Calu3 (cell line): ENCODE measurements at regions not wholly inside any gene's neighbourhood (a gene's known extent, or its start where the extent isn't known, plus 50 kb on each side); places are given as distances from the start of the nearest gene placed in this dataset.

ENCODE experiments used
- BruUV-seq: library from RNA; stranded (reverse); fragments of 400-500 nt; replicated peaks from 2 replicates; lab custom pipeline; 2021; lab: Mats Ljungman, UMichigan
- CTCF ChIA-PET: fragments of 300-600 bp; sonication (Branson Sonifier 250); formaldehyde crosslinking; loops from one replicate; lab custom pipeline; 2022; ENCODE audit warnings: antibody characterized with exemption; lab: Charles Lee
- DNase-seq: peaks from one replicate; pipeline ENCODE4 v3.0.0; 2022
- H3K27ac Mint-ChIP-seq: one replicate; pipeline ENCODE4 v1.8.0; 2022; ENCODE audit warnings: mixed read lengths; ENCODE audit not compliant: unreplicated experiment
- H3K27me3 Mint-ChIP-seq: one replicate; pipeline ENCODE4 v1.8.0; 2022; ENCODE audit warnings: mixed read lengths; ENCODE audit not compliant: unreplicated experiment
- H3K36me3 Mint-ChIP-seq: one replicate; pipeline ENCODE4 v1.8.0; 2022; ENCODE audit warnings: mild to moderate bottlenecking, moderate library complexity, mixed read lengths; ENCODE audit not compliant: insufficient read depth, unreplicated experiment
- H3K4me1 Mint-ChIP-seq: one replicate; pipeline ENCODE4 v1.8.0; 2022; ENCODE audit warnings: mild to moderate bottlenecking, low read depth, mixed read lengths; ENCODE audit not compliant: unreplicated experiment
- H3K4me3 Mint-ChIP-seq: one replicate; pipeline ENCODE4 v1.8.0; 2022; ENCODE audit warnings: mild to moderate bottlenecking, low read depth, moderate library complexity, mixed read lengths; ENCODE audit not compliant: unreplicated experiment
- H3K9me3 Mint-ChIP-seq: one replicate; pipeline ENCODE4 v1.8.0; 2022; ENCODE audit warnings: low read depth, mixed read lengths; ENCODE audit not compliant: unreplicated experiment
- intact Hi-C: fragments of 100-400 bp; cut with micrococcal nuclease; formaldehyde crosslinking; loops from one replicate; pipeline ENCODE4 v1.10.0; 2022; ENCODE audit not compliant: unreplicated experiment
- TF ChIP-seq, protein P1 (sequence below): fragments of 200-600 bp; IDR thresholded peaks from one replicate; pipeline ENCODE4 v1.8.0; 2022; ENCODE audit warnings: antibody characterized with exemption; ENCODE audit not compliant: unreplicated experiment

GRCh38 chrX:128653524-128654060 lies 601.4 kb upstream of the ACTRT1 start:
- TF ChIP-seq, protein P1, sequence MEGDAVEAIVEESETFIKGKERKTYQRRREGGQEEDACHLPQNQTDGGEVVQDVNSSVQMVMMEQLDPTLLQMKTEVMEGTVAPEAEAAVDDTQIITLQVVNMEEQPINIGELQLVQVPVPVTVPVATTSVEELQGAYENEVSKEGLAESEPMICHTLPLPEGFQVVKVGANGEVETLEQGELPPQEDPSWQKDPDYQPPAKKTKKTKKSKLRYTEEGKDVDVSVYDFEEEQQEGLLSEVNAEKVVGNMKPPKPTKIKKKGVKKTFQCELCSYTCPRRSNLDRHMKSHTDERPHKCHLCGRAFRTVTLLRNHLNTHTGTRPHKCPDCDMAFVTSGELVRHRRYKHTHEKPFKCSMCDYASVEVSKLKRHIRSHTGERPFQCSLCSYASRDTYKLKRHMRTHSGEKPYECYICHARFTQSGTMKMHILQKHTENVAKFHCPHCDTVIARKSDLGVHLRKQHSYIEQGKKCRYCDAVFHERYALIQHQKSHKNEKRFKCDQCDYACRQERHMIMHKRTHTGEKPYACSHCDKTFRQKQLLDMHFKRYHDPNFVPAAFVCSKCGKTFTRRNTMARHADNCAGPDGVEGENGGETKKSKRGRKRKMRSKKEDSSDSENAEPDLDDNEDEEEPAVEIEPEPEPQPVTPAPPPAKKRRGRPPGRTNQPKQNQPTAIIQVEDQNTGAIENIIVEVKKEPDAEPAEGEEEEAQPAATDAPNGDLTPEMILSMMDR, result no peak
- H3K27me3 Mint-ChIP-seq, result no peaks in the 10 kb centered on the region
- CTCF ChIA-PET, result no interaction called here
- H3K9me3 Mint-ChIP-seq, result peaks cover 6% of the 10 kb centered on the region
- intact Hi-C loops, result no loop called here
- no peak for DNase-seq
- H3K36me3 Mint-ChIP-seq, result no peaks in the 10 kb centered on the region
- H3K27ac Mint-ChIP-seq, result no peak overlapping the region
- H3K4me1 Mint-ChIP-seq, result no peaks in the 10 kb centered on the region
- H3K4me3 Mint-ChIP-seq, result no peak overlapping the region
- no TSS peak for BruUV-seq

GRCh38 chrX:128650326-128650725 lies 598.1 kb upstream of the ACTRT1 start:
- no TSS peak for BruUV-seq
- intact Hi-C loops, result no loop called here
- CTCF ChIA-PET, result no interaction called here
- DNase-seq, result no peak
- Mint-ChIP-seq H3K27me3 (no peaks in the 10 kb centered on the region), H3K4me3 (no peak overlapping the region), H3K9me3 (peaks cover 9% of the 10 kb centered on the region), H3K36me3 (no peaks in the 10 kb centered on the region), H3K4me1 (no peaks in the 10 kb centered on the region), H3K27ac (no peak overlapping the region)
- TF ChIP-seq, protein P1, result no peak

DNA sequence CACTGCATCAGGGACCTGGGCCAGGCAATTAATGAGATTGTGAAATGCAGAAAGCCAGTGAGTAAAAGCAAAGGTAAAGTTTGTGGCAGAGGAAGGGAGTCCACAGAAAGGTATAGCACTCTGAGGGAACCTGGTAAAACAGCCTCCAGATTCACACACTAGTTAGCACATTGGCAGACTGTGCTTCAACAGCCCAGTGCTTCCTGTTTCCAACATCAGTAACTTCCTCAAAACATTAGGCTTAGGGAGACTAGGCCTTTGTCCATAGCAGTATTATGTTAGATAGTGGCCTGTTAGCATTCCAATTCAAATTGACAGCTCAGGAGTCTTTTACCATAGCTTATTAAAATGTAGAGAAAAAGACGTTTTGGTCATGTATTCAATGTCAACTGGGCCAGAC lies 582.6 kb upstream of the ACTRT1 start:
- Mint-ChIP-seq H3K4me1 (no peaks in the 10 kb centered on the region), H3K4me3 (no peak overlapping the region), H3K27me3 (no peaks in the 10 kb centered on the region), H3K27ac (no peak overlapping the region), H3K36me3 (no peaks in the 10 kb centered on the region), H3K9me3 (peaks cover 16% of the 10 kb centered on the region)
- intact Hi-C loops, result no loop called here
- BruUV-seq, result no TSS peak
- TF ChIP-seq, protein P1, result no peak
- CTCF ChIA-PET, result no interaction called here
- no peak for DNase-seq

DNA sequence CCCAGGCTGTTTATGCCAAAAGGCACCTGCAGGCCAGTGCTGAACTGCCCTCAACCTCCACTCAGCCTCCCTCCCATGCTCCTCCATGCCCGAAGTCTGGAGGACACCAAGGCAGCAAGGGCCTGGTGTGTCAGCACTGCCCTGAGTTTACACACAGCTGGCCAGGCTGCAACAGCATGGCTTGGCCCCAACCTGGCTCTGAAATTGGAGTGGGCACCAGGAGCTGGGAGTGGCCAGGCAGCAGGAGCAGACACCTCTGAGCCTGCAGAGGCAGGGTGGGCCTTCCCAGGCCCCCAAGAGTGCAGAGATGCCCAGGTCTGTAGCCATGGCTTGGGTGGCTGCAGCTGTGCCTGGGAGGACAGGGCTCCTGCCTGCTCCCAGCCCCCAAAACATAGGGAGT lies 571.2 kb upstream of the ACTRT1 start:
- H3K9me3 Mint-ChIP-seq, result peaks cover 14% of the 10 kb centered on the region
- no peak overlapping the region for H3K27ac Mint-ChIP-seq
- TF ChIP-seq, protein P1, result no peak
- CTCF ChIA-PET, result no interaction called here
- no peaks in the 10 kb centered on the region for H3K4me1 Mint-ChIP-seq
- no TSS peak for BruUV-seq
- intact Hi-C loops, result no loop called here
- DNase-seq, result no peak
- no peaks in the 10 kb centered on the region for H3K27me3 Mint-ChIP-seq
- H3K36me3 Mint-ChIP-seq, result no peaks in the 10 kb centered on the region
- H3K4me3 Mint-ChIP-seq, result no peak overlapping the region
